ENCODE measurements at regions not wholly inside any gene's neighbourhood (a gene's known extent, or its start where the extent isn't known, plus 50 kb on each side); places are given as distances from the start of the nearest gene placed in this dataset.
"Not testable (repeated sequence)": the region's sequence is repeated elsewhere in the genome, so short reads cannot be mapped to it uniquely, and the experiment has no call there.

DNA sequence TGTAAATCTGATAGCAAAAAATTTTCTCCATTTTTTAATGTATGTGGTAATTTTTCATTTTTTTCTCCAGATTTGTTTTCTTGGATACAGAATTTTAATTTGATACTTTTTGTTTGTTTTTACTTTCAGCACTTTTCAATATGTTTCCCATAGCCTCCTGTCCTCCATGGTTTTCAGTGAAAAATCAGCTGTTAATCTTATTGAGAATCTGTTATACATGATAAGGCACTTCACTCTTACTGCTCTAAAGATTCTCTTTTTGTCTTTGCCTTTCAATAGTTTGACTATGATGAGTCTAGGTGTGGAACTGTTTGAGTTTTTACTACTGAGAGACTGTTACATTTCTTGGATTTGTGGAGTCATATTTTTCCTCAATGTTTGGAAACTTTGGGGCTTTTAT lies 455.7 kb upstream of the NUDT12 start:
- Histone ChIP-seq H3K27me3 (ENCODE audit: control insufficient read depth in 1 of 2, insufficient read depth in 2 of 2, low read length in 2 of 2) (no peaks in the 10 kb centered on the region), H3K9me3 (ENCODE audit: control insufficient read depth in 2 of 2, low read length in 2 of 2) (no peaks in the 10 kb centered on the region), H3K27ac (ENCODE audit: low read length) (no peak overlapping the region), H3K4me3 (ENCODE audit: low read length in 2 of 2) (no peak overlapping the region), H3K36me3 (ENCODE audit: control insufficient read depth in 2 of 2, insufficient read depth in 2 of 2, low read length in 2 of 2) (no peaks in the 10 kb centered on the region), H3K9ac (ENCODE audit: low read length in 2 of 2) (no peak overlapping the region), H3K4me1 (ENCODE audit: control insufficient read depth, insufficient read depth, low read length) (no peaks in the 10 kb centered on the region)

GRCh38 chr5:104016646-104017045 lies 454.1 kb upstream of the NUDT12 start:
- no peaks in the 10 kb centered on the region for H3K27me3 ChIP-seq (ENCODE audit: control insufficient read depth in 1 of 2, insufficient read depth in 2 of 2, low read length in 2 of 2)
- no peak overlapping the region for H3K4me3 ChIP-seq (ENCODE audit: low read length in 2 of 2)
- no peaks in the 10 kb centered on the region for H3K9me3 ChIP-seq (ENCODE audit: control insufficient read depth in 2 of 2, low read length in 2 of 2)
- H3K4me1 ChIP-seq (ENCODE audit: control insufficient read depth, insufficient read depth, low read length): no peaks in the 10 kb centered on the region
- H3K27ac ChIP-seq (ENCODE audit: low read length): no peak overlapping the region
- H3K36me3 ChIP-seq (ENCODE audit: control insufficient read depth in 2 of 2, insufficient read depth in 2 of 2, low read length in 2 of 2): no peaks in the 10 kb centered on the region
- no peak overlapping the region for H3K9ac ChIP-seq (ENCODE audit: low read length in 2 of 2)

- Histone ChIP-seq H3K36me3 (ENCODE audit: control insufficient read depth in 2 of 2, insufficient read depth in 2 of 2, low read length in 2 of 2) (no peaks in the 10 kb centered on the region), H3K9me3 (ENCODE audit: control insufficient read depth in 2 of 2, low read length in 2 of 2) (no peaks in the 10 kb centered on the region), H3K27ac (ENCODE audit: low read length) (no peak overlapping the region), H3K9ac (ENCODE audit: low read length in 2 of 2) (no peak overlapping the region), H3K4me3 (ENCODE audit: low read length in 2 of 2) (no peak overlapping the region), H3K4me1 (ENCODE audit: control insufficient read depth, insufficient read depth, low read length) (no peaks in the 10 kb centered on the region), H3K27me3 (ENCODE audit: control insufficient read depth in 1 of 2, insufficient read depth in 2 of 2, low read length in 2 of 2) (no peaks in the 10 kb centered on the region)
Observed at GRCh38 chr5:104015765-104016164, 453.2 kb upstream of the NUDT12 start.

DNA sequence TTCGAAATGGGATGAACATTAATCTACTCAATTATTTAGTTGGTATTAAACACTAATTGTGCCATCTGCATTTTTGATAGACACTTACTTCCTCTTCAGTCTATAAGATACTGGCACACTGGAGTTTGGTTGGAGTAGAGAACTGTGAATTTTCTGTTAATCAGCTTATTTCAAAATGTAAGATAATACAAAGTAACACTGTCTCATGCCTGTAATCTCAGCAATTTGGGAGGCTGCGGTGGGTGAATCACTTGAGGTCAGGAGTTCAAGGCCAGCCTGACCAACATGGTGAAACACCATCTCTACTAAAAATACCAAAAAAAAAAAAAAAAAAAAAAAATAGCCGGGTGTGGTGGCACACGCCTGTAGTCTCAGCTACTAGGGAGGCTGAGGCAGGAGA lies 440.2 kb upstream of the NUDT12 start:
- not testable (repeated sequence) for H3K27me3 ChIP-seq (ENCODE audit: control insufficient read depth in 1 of 2, insufficient read depth in 2 of 2, low read length in 2 of 2); H3K9ac ChIP-seq (ENCODE audit: low read length in 2 of 2); H3K27ac ChIP-seq (ENCODE audit: low read length); H3K36me3 ChIP-seq (ENCODE audit: control insufficient read depth in 2 of 2, insufficient read depth in 2 of 2, low read length in 2 of 2); H3K9me3 ChIP-seq (ENCODE audit: control insufficient read depth in 2 of 2, low read length in 2 of 2); H3K4me1 ChIP-seq (ENCODE audit: control insufficient read depth, insufficient read depth, low read length); H3K4me3 ChIP-seq (ENCODE audit: low read length in 2 of 2)

- Histone ChIP-seq H3K36me3 (ENCODE audit: control insufficient read depth in 2 of 2, insufficient read depth in 2 of 2, low read length in 2 of 2) (no peaks in the 10 kb centered on the region), H3K27me3 (ENCODE audit: control insufficient read depth in 1 of 2, insufficient read depth in 2 of 2, low read length in 2 of 2) (no peaks in the 10 kb centered on the region), H3K27ac (ENCODE audit: low read length) (no peak overlapping the region), H3K9me3 (ENCODE audit: control insufficient read depth in 2 of 2, low read length in 2 of 2) (no peaks in the 10 kb centered on the region), H3K4me1 (ENCODE audit: control insufficient read depth, insufficient read depth, low read length) (no peaks in the 10 kb centered on the region), H3K9ac (ENCODE audit: low read length in 2 of 2) (no peak overlapping the region), H3K4me3 (ENCODE audit: low read length in 2 of 2) (no peak overlapping the region)
Observed at GRCh38 chr5:104001136-104001535, 438.5 kb upstream of the NUDT12 start.

- Histone ChIP-seq H3K27me3 (ENCODE audit: control insufficient read depth in 1 of 2, insufficient read depth in 2 of 2, low read length in 2 of 2) (no peaks in the 10 kb centered on the region), H3K4me1 (ENCODE audit: control insufficient read depth, insufficient read depth, low read length) (no peaks in the 10 kb centered on the region), H3K27ac (ENCODE audit: low read length) (no peak overlapping the region), H3K9ac (ENCODE audit: low read length in 2 of 2) (no peak overlapping the region), H3K4me3 (ENCODE audit: low read length in 2 of 2) (no peak overlapping the region), H3K9me3 (ENCODE audit: control insufficient read depth in 2 of 2, low read length in 2 of 2) (no peaks in the 10 kb centered on the region), H3K36me3 (ENCODE audit: control insufficient read depth in 2 of 2, insufficient read depth in 2 of 2, low read length in 2 of 2) (no peaks in the 10 kb centered on the region)
Observed at GRCh38 chr5:103993031-103993430, 430.4 kb upstream of the NUDT12 start.

DNA sequence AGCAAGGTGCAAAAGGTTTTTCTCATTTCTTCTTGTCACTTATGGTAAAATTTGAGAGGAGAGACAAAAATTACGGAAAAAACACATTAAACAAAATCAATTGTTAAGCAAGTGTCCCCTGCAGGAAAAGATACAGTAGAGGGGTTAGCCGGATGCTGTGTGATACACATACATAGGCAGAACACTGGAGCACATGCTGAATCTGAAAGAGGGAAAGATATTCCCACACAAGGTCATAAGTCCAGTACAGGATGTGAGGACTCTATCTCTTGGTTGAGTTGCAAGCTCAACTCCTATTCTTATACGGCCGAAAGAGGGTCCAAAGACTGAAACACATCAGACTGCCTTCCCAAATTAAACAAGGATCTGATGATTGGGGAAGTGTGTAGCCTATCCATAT lies 427.5 kb upstream of the NUDT12 start:
- no peaks in the 10 kb centered on the region for H3K4me1 ChIP-seq (ENCODE audit: control insufficient read depth, insufficient read depth, low read length)
- H3K27ac ChIP-seq (ENCODE audit: low read length): no peak overlapping the region
- no peaks in the 10 kb centered on the region for H3K9me3 ChIP-seq (ENCODE audit: control insufficient read depth in 2 of 2, low read length in 2 of 2)
- no peaks in the 10 kb centered on the region for H3K27me3 ChIP-seq (ENCODE audit: control insufficient read depth in 1 of 2, insufficient read depth in 2 of 2, low read length in 2 of 2)
- no peak overlapping the region for H3K4me3 ChIP-seq (ENCODE audit: low read length in 2 of 2)
- H3K36me3 ChIP-seq (ENCODE audit: control insufficient read depth in 2 of 2, insufficient read depth in 2 of 2, low read length in 2 of 2): no peaks in the 10 kb centered on the region
- H3K9ac ChIP-seq (ENCODE audit: low read length in 2 of 2): no peak overlapping the region

DNA sequence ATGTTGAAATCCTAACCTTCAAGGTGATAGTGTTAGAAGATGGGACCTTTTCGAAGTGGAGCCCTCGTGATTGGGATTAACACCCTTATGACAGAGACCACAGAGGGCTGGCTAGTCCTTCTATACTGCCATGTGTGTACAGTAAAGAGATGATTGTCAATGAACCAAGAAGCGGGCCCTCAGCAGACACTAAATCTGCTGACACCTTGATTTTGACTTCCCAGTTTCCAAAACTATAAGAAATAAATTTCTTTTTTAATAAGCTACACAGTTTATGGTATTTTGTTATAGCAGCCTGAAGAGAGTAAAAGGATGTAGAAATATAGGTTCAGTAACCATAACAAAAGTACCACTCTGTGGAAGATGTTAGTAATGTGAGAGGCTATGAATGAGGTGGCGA lies 419.0 kb upstream of the NUDT12 start:
- H3K27me3 ChIP-seq (ENCODE audit: control insufficient read depth in 1 of 2, insufficient read depth in 2 of 2, low read length in 2 of 2): no peaks in the 10 kb centered on the region

GRCh38 chr5:103973669-103974068 lies 411.1 kb upstream of the NUDT12 start:
- Histone ChIP-seq H3K27ac (ENCODE audit: low read length) (no peak overlapping the region), H3K4me3 (ENCODE audit: low read length in 2 of 2) (no peak overlapping the region), H3K9me3 (ENCODE audit: control insufficient read depth in 2 of 2, low read length in 2 of 2) (peaks cover 0 to 4% of the 10 kb centered on the region in 2 donors), H3K27me3 (ENCODE audit: control insufficient read depth in 1 of 2, insufficient read depth in 2 of 2, low read length in 2 of 2) (no peaks in the 10 kb centered on the region), H3K36me3 (ENCODE audit: control insufficient read depth in 2 of 2, insufficient read depth in 2 of 2, low read length in 2 of 2) (no peaks in the 10 kb centered on the region), H3K9ac (ENCODE audit: low read length in 2 of 2) (no peak overlapping the region), H3K4me1 (ENCODE audit: control insufficient read depth, insufficient read depth, low read length) (no peaks in the 10 kb centered on the region)

More for the DNA sequence above, 419.0 kb upstream of the NUDT12 start:
- Histone ChIP-seq H3K36me3 (ENCODE audit: control insufficient read depth in 2 of 2, insufficient read depth in 2 of 2, low read length in 2 of 2) (no peaks in the 10 kb centered on the region), H3K4me1 (ENCODE audit: control insufficient read depth, insufficient read depth, low read length) (no peaks in the 10 kb centered on the region), H3K4me3 (ENCODE audit: low read length in 2 of 2) (no peak overlapping the region), H3K27ac (ENCODE audit: low read length) (no peak overlapping the region), H3K9me3 (ENCODE audit: control insufficient read depth in 2 of 2, low read length in 2 of 2) (no peaks in the 10 kb centered on the region), H3K9ac (ENCODE audit: low read length in 2 of 2) (no peak overlapping the region)

DNA sequence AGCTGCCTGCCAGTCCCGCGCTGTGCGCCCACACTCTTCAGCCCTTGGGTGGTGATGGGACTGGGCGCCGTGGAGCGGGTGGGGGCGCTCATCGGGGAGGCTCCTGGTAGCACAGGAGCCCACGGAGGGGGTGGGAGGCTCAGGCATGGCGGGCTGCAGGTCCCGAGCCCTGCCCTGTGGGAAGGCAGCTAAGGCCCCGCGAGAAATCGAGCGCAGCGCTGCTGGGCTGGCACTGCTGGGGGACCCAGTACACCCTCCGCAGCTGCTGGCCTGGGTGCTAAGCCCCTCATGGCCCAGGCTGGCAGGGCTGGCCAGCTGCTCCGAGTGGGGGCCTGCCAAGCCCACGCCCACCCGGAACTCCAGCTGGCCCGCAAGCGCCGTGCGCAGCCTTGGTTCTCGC lies 403.7 kb upstream of the NUDT12 start:
- H3K4me1 ChIP-seq (ENCODE audit: control insufficient read depth, insufficient read depth, low read length); H3K9me3 ChIP-seq (ENCODE audit: control insufficient read depth in 2 of 2, low read length in 2 of 2); H3K9ac ChIP-seq (ENCODE audit: low read length in 2 of 2); H3K27me3 ChIP-seq (ENCODE audit: control insufficient read depth in 1 of 2, insufficient read depth in 2 of 2, low read length in 2 of 2); H3K4me3 ChIP-seq (ENCODE audit: low read length in 2 of 2); H3K27ac ChIP-seq (ENCODE audit: low read length); H3K36me3 ChIP-seq (ENCODE audit: control insufficient read depth in 2 of 2, insufficient read depth in 2 of 2, low read length in 2 of 2): not testable (repeated sequence)

DNA sequence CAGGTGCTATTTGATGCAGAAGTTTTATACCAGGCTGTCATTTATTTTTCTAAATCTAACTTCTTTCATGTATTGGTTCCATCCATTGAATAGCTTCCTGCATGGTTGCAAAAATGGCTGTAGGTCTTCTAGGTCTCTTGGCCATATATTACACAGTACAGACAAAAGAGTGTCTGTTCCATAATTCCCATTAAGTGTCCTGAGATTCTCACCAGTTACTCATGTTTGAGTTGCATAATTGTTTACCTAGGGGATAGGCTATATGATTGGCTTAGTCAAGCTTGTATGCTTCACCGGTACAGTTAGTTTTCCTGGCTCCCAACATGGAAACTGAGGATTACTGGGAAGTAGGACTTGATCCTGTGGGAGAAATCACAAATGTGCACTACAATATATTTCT lies 399.4 kb upstream of the NUDT12 start:
- H3K36me3 ChIP-seq (ENCODE audit: control insufficient read depth in 2 of 2, insufficient read depth in 2 of 2, low read length in 2 of 2): no peaks in the 10 kb centered on the region
- H3K27me3 ChIP-seq (ENCODE audit: control insufficient read depth in 1 of 2, insufficient read depth in 2 of 2, low read length in 2 of 2): no peaks in the 10 kb centered on the region
- no peak overlapping the region for H3K27ac ChIP-seq (ENCODE audit: low read length)
- H3K4me3 ChIP-seq (ENCODE audit: low read length in 2 of 2): no peak overlapping the region
- no peak overlapping the region for H3K9ac ChIP-seq (ENCODE audit: low read length in 2 of 2)
- H3K9me3 ChIP-seq (ENCODE audit: control insufficient read depth in 2 of 2, low read length in 2 of 2): no peaks in the 10 kb centered on the region
- no peaks in the 10 kb centered on the region for H3K4me1 ChIP-seq (ENCODE audit: control insufficient read depth, insufficient read depth, low read length)
